ENCODE measurements at regions not wholly inside any gene's neighbourhood (a gene's known extent, or its start where the extent isn't known, plus 50 kb on each side); places are given as distances from the start of the nearest gene placed in this dataset.

GRCh38 chr4:10787365-10787764 lies 102.8 kb upstream of the CLNK start:
- FAIRE-seq, result no peak
- CTCF ChIA-PET (ENCODE audit: partially characterized antibody), result no interaction called here
- no peak overlapping the region for H3K27ac ChIP-seq (ENCODE audit: low read depth, low read length)

More at GRCh38 chr4:10787365-10787764, 102.8 kb upstream of the CLNK start:
- no peak for TF ChIP-seq FOSL1 (IDR thresholded peaks at IDR 0.05; ENCODE audit: insufficient read depth, low read depth, low read length)
- TF ChIP-seq, protein P1, sequence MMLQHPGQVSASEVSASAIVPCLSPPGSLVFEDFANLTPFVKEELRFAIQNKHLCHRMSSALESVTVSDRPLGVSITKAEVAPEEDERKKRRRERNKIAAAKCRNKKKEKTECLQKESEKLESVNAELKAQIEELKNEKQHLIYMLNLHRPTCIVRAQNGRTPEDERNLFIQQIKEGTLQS (IDR thresholded peaks at IDR 0.05; ENCODE audit: insufficient read depth, low read depth, low read length), result no peak
- no peak for TF ChIP-seq SIN3A (conservative IDR thresholded peaks at IDR 0.05 in 1 of 2, IDR thresholded peaks at IDR 0.05 in 1 of 2; ENCODE audit: low read depth in 1 of 2, low read length in 2 of 2)
- Histone ChIP-seq H2AFZ (ENCODE audit: low read length) (no peak overlapping the region), H4K20me1 (replicated peaks in 1 of 2; ENCODE audit: control insufficient read depth in 1 of 2, insufficient read depth in 2 of 2, low read length in 2 of 2) (no peaks in the 10 kb centered on the region), H3K56ac (replicated peaks; ENCODE audit: insufficient read length, low read depth, low read length) (no peak overlapping the region), H4K8ac (ENCODE audit: extremely low read depth, insufficient read depth, low read length) (no peak overlapping the region), H4K91ac (replicated peaks; ENCODE audit: insufficient read length, low read length) (no peak overlapping the region), H2BK15ac (ENCODE audit: low read length) (no peak overlapping the region), H3K79me2 (ENCODE audit: control insufficient read depth in 1 of 2, insufficient read depth in 2 of 2, low read length in 2 of 2) (no peaks in the 10 kb centered on the region), H3K27me3 (replicated peaks in 1 of 4; ENCODE audit: control insufficient read depth in 3 of 4, extremely low read depth in 1 of 4, insufficient read depth in 3 of 4, low read length in 3 of 4) (no peaks in the 10 kb centered on the region), H2BK5ac (ENCODE audit: low read depth, low read length) (no peak overlapping the region), H3K36me3 (ENCODE audit: control insufficient read depth in 2 of 4, insufficient read depth in 4 of 4, low read length in 3 of 4) (no peaks in the 10 kb centered on the region), H3K23me2 (ENCODE audit: low read depth, low read length) (no peaks in the 10 kb centered on the region), H3K18ac (ENCODE audit: extremely low read depth, low read length) (no peak overlapping the region), H3K14ac (ENCODE audit: insufficient read length) (no peak overlapping the region), H2AK5ac (ENCODE audit: low read depth, low read length) (no peak overlapping the region), H3K9me3 (ENCODE audit: insufficient read depth in 2 of 2, low read depth in 1 of 2, low read length in 1 of 2) (no peaks in the 10 kb centered on the region), H2BK12ac (ENCODE audit: low read depth, low read length) (no peak overlapping the region), H2BK120ac (replicated peaks; ENCODE audit: low read depth, low read length) (no peak overlapping the region), H2BK20ac (ENCODE audit: low read length) (no peak overlapping the region), H3K9ac (replicated peaks in 1 of 4; ENCODE audit: extremely low read depth in 1 of 4, low read depth in 3 of 4, low read length in 3 of 4) (no peak overlapping the region), H3K4me3 (ENCODE audit: extremely low read depth in 1 of 4, insufficient read depth in 2 of 4, low read depth in 3 of 4, low read length in 4 of 4) (no peak overlapping the region), H3K23ac (ENCODE audit: insufficient read length) (no peak overlapping the region), H3K79me1 (ENCODE audit: low read depth, low read length) (no peaks in the 10 kb centered on the region), H3K4ac (replicated peaks; ENCODE audit: insufficient read length, low read depth, low read length) (no peak overlapping the region), H3K4me1 (replicated peaks in 1 of 4; ENCODE audit: control insufficient read depth in 3 of 4, insufficient read depth in 4 of 4, low read length in 3 of 4) (no peaks in the 10 kb centered on the region), H3K4me2 (ENCODE audit: insufficient read depth in 1 of 2, low read depth in 2 of 2, low read length in 2 of 2) (no peak overlapping the region), H4K5ac (ENCODE audit: insufficient read length, low read depth, low read length) (no peak overlapping the region)
- DNase-seq (ENCODE audit: low read depth in 1 of 2, low spot score in 2 of 2), result no peak
- POLR2A ChIA-PET (ENCODE audit: partially characterized antibody), result no interaction called here

Data from H1 (cell line).